22Rv1 (cell line): ENCODE measurements at regions not wholly inside any gene's neighbourhood (a gene's known extent, or its start where the extent isn't known, plus 50 kb on each side); places are given as distances from the start of the nearest gene placed in this dataset.

ENCODE experiments used
- CTCF ChIP-seq: fragments of 450-650 bp; IDR thresholded peaks from 2 replicates; pipeline ENCODE4 v1.5.1; 2017; ENCODE audit warnings: mild to moderate bottlenecking
- ZFX ChIP-seq: fragments of 450-650 bp; IDR thresholded peaks from 2 replicates; pipeline ENCODE4 v1.6.1; 2017; ENCODE audit warnings: antibody characterized with exemption, borderline replicate concordance

GRCh38 chr6:28587746-28588075, 62.0 kb downstream of the GPX5 start:
- TF ChIP-seq CTCF (no peak), ZFX (no peak)
